ENCODE measurements at regions not wholly inside any gene's neighbourhood (a gene's known extent, or its start where the extent isn't known, plus 50 kb on each side); places are given as distances from the start of the nearest gene placed in this dataset.

DNA sequence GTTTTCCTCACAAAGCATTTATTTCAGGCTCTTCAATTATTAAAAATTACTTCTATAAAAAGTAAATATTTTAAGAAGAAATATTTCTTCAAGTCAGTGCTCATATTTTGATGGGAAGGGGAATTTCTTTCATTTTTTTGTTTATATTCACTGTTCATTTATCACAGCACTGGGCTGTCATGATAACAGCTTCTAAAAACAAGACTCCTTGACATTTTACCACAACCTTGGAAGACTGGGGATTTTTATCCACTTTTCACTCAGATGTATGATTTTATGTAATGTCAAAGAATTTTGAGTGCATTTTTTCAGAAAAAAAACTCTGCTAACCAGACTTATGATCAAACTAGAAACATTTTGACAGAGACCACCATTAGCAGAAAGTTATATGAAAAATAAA, 149.7 kb downstream of the PHLDA1 start:
- no peaks in the 10 kb centered on the region for H3K9me3 ChIP-seq
- H3K4me1 ChIP-seq (ENCODE audit: control insufficient read depth in 1 of 2, insufficient read depth in 2 of 2, low read depth in 1 of 2, low read length in 1 of 2): no peaks in the 10 kb centered on the region; a peak in 1 of 4 replicates
- no peaks in the 10 kb centered on the region for H3F3A ChIP-seq (replicated peaks; ENCODE audit: insufficient read depth)
- H3K27ac ChIP-seq (ENCODE audit: low read depth in 2 of 2, low read length in 1 of 2): no peak overlapping the region
- no peaks in the 10 kb centered on the region for H3K79me2 ChIP-seq (ENCODE audit: insufficient read depth)
- no peaks in the 10 kb centered on the region for H3K36me3 ChIP-seq (replicated peaks in 1 of 2; ENCODE audit: control insufficient read depth in 1 of 2, insufficient read depth in 2 of 2, low read length in 1 of 2)
- H3K4me3 ChIP-seq (ENCODE audit: low read depth in 2 of 2, low read length in 1 of 2): no peak overlapping the region
- CTCF ChIA-PET: interaction anchor here (0.7 kb wide), 1 partner anchor 18 kb away, joined by 3 read pairs; no protein-coding TSS in a partner anchor
- H3K9me2 ChIP-seq: no peaks in the 10 kb centered on the region
- DNase-seq: no peak
- no peak overlapping the region for H3K4me2 ChIP-seq
- POLR2A ChIA-PET: no interaction called here
- no peaks in the 10 kb centered on the region for H3K27me3 ChIP-seq (ENCODE audit: insufficient read depth)
- H4K20me1 ChIP-seq (ENCODE audit: insufficient read depth): no peaks in the 10 kb centered on the region
- TF ChIP-seq TEAD4 (IDR thresholded peaks at IDR 0.05; ENCODE audit: borderline replicate concordance, insufficient read depth) (no peak), RXRA (IDR thresholded peaks at IDR 0.05; ENCODE audit: borderline replicate concordance, low read depth) (no peak)
- TF ChIP-seq, protein P1, sequence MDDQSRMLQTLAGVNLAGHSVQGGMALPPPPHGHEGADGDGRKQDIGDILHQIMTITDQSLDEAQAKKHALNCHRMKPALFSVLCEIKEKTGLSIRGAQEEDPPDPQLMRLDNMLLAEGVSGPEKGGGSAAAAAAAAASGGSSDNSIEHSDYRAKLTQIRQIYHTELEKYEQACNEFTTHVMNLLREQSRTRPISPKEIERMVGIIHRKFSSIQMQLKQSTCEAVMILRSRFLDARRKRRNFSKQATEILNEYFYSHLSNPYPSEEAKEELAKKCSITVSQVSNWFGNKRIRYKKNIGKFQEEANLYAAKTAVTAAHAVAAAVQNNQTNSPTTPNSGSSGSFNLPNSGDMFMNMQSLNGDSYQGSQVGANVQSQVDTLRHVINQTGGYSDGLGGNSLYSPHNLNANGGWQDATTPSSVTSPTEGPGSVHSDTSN (IDR thresholded peaks at IDR 0.05): 0 out of 2 replicates have a peak, but pooled peaks have one; percentile 18
- no peak overlapping the region for H2AFZ ChIP-seq (ENCODE audit: low read depth)
- H3K9ac ChIP-seq: no peak overlapping the region

DNA sequence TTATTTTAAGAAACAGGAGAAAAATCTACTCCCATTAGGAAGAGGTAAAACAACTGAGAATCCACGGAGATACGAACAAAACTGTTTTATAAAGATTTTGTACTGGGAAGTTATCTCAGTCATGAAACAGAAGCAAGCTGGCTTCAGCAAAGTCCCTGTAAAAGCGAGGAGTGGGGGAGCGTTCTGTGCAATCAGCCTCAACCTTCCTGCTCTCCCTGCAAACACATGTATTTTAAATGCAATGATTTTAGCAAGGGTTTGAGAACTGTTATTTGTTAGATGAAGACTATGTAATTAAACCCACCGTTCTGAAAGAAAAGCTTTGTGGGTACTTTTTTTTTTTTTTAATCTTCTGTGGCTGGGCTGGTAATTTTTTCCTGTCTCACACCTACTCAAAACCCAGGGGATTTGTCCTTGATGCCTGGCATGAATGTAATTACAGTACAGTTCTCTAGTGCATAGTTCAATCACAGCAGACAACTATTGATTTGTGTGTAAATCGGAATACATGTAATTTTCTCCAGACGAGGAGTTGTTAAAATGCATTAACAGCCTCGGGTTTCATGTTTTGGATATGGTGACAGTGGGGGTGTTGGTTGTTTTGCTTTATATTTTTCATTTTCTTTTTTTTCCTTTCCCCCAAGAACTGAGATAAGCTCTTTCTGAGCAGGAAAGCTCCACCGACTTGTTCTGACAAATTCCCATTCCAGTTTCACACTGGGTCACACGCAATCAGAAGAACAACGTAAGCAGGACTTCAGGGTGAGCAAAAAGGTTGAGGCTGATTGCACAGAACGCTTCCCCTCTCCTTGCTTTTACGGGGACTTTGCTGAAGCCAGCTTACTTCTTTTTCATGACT, 153.6 kb downstream of the PHLDA1 start:
- no peaks in the 10 kb centered on the region for H3K9me2 ChIP-seq
- no peak overlapping the region for H3K4me2 ChIP-seq
- no peak overlapping the region for H3K27ac ChIP-seq (ENCODE audit: low read depth in 2 of 2, low read length in 1 of 2)
- H3F3A ChIP-seq (replicated peaks; ENCODE audit: insufficient read depth): no peaks in the 10 kb centered on the region
- ChIA-PET POLR2A (no interaction called here), CTCF (no interaction called here)
- no peak overlapping the region for H3K9ac ChIP-seq
- DNase-seq: no peak
- 91% methylated on average over 13 of the region's 13 CpGs for WGBS (ENCODE audit: low lambda C conversion rate)
- no peak overlapping the region for H2AFZ ChIP-seq (ENCODE audit: low read depth)
- TF ChIP-seq NFIC (IDR thresholded peaks at IDR 0.05; ENCODE audit: borderline replicate concordance) (no peak), TCF12 (IDR thresholded peaks at IDR 0.05) (no peak), RCOR1 (IDR thresholded peaks at IDR 0.05; ENCODE audit: low read length) (no peak), POLR2AphosphoS5 (IDR thresholded peaks at IDR 0.05; ENCODE audit: low read depth, low read length) (no peak), SIN3A (IDR thresholded peaks at IDR 0.05; ENCODE audit: borderline replicate concordance, low read depth, low read length) (no peak), FOXM1 (IDR thresholded peaks at IDR 0.05; ENCODE audit: low read depth) (no peak), SMC3 (IDR thresholded peaks at IDR 0.05; ENCODE audit: low read depth, low read length) (no peak), EP300 (IDR thresholded peaks at IDR 0.05; ENCODE audit: borderline replicate concordance in 1 of 2, low read depth in 1 of 2, low read length in 1 of 2) (no peak), TAF1 (IDR thresholded peaks at IDR 0.05; ENCODE audit: borderline replicate concordance, low read depth, low read length) (no peak)
- TF ChIP-seq, protein P2, sequence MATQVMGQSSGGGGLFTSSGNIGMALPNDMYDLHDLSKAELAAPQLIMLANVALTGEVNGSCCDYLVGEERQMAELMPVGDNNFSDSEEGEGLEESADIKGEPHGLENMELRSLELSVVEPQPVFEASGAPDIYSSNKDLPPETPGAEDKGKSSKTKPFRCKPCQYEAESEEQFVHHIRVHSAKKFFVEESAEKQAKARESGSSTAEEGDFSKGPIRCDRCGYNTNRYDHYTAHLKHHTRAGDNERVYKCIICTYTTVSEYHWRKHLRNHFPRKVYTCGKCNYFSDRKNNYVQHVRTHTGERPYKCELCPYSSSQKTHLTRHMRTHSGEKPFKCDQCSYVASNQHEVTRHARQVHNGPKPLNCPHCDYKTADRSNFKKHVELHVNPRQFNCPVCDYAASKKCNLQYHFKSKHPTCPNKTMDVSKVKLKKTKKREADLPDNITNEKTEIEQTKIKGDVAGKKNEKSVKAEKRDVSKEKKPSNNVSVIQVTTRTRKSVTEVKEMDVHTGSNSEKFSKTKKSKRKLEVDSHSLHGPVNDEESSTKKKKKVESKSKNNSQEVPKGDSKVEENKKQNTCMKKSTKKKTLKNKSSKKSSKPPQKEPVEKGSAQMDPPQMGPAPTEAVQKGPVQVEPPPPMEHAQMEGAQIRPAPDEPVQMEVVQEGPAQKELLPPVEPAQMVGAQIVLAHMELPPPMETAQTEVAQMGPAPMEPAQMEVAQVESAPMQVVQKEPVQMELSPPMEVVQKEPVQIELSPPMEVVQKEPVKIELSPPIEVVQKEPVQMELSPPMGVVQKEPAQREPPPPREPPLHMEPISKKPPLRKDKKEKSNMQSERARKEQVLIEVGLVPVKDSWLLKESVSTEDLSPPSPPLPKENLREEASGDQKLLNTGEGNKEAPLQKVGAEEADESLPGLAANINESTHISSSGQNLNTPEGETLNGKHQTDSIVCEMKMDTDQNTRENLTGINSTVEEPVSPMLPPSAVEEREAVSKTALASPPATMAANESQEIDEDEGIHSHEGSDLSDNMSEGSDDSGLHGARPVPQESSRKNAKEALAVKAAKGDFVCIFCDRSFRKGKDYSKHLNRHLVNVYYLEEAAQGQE (IDR thresholded peaks at IDR 0.05; ENCODE audit: low read depth, low read length): no peak
- TF ChIP-seq, protein P3, sequence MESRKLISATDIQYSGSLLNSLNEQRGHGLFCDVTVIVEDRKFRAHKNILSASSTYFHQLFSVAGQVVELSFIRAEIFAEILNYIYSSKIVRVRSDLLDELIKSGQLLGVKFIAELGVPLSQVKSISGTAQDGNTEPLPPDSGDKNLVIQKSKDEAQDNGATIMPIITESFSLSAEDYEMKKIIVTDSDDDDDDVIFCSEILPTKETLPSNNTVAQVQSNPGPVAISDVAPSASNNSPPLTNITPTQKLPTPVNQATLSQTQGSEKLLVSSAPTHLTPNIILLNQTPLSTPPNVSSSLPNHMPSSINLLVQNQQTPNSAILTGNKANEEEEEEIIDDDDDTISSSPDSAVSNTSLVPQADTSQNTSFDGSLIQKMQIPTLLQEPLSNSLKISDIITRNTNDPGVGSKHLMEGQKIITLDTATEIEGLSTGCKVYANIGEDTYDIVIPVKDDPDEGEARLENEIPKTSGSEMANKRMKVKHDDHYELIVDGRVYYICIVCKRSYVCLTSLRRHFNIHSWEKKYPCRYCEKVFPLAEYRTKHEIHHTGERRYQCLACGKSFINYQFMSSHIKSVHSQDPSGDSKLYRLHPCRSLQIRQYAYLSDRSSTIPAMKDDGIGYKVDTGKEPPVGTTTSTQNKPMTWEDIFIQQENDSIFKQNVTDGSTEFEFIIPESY (IDR thresholded peaks at IDR 0.05; ENCODE audit: borderline replicate concordance, low read depth): no peak
- TF ChIP-seq, protein P4, sequence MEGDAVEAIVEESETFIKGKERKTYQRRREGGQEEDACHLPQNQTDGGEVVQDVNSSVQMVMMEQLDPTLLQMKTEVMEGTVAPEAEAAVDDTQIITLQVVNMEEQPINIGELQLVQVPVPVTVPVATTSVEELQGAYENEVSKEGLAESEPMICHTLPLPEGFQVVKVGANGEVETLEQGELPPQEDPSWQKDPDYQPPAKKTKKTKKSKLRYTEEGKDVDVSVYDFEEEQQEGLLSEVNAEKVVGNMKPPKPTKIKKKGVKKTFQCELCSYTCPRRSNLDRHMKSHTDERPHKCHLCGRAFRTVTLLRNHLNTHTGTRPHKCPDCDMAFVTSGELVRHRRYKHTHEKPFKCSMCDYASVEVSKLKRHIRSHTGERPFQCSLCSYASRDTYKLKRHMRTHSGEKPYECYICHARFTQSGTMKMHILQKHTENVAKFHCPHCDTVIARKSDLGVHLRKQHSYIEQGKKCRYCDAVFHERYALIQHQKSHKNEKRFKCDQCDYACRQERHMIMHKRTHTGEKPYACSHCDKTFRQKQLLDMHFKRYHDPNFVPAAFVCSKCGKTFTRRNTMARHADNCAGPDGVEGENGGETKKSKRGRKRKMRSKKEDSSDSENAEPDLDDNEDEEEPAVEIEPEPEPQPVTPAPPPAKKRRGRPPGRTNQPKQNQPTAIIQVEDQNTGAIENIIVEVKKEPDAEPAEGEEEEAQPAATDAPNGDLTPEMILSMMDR (IDR thresholded peaks at IDR 0.05): no peak
- no peaks in the 10 kb centered on the region for H3K36me3 ChIP-seq (replicated peaks in 1 of 2; ENCODE audit: control insufficient read depth in 1 of 2, insufficient read depth in 2 of 2, low read length in 1 of 2)
- H3K9me3 ChIP-seq: no peaks in the 10 kb centered on the region
- H3K79me2 ChIP-seq (ENCODE audit: insufficient read depth): no peaks in the 10 kb centered on the region
- no peak overlapping the region for H3K4me3 ChIP-seq (ENCODE audit: low read depth in 2 of 2, low read length in 1 of 2)
- no peaks in the 10 kb centered on the region; a peak in 1 of 4 replicates for H3K4me1 ChIP-seq (ENCODE audit: control insufficient read depth in 1 of 2, insufficient read depth in 2 of 2, low read depth in 1 of 2, low read length in 1 of 2)
- H4K20me1 ChIP-seq (ENCODE audit: insufficient read depth): no peaks in the 10 kb centered on the region
- H3K27me3 ChIP-seq (ENCODE audit: insufficient read depth): no peaks in the 10 kb centered on the region
